ENCODE measurements at regions not wholly inside any gene's neighbourhood (a gene's known extent, or its start where the extent isn't known, plus 50 kb on each side); places are given as distances from the start of the nearest gene placed in this dataset.
"Not testable (repeated sequence)": the region's sequence is repeated elsewhere in the genome, so short reads cannot be mapped to it uniquely, and the experiment has no call there.

DNA sequence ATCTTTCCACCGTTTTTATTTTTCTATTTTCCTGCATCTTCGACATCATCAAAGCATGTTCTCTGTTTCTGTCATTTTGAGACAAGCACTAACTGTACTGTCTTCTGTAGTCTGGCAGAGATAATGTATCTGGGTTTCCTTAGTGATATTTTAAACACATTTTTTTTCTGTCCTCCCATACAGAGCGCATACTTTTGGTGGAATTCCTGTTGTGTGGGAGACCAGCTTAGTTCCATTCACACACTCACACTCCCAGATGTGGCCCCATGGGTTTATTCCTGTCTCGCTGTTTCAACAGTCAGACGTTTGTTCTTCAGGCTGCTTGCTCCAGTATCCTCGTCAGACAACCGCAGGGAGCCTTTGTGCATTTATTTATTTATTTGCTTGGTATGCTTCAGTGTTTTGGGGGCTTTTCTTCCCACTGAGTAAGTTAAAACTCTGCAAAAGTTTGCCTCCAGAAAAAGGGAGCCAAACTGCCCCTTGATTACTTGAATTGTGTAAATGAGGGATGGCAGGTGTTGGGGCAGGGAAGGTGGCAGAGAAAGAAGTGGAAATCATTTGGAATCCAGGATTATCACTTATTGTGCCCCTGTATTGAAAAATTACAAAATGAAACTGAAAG lies 456.8 kb upstream of the KLF6 start:
- FAIRE-seq, result no peak
- TF ChIP-seq PAX5 (IDR thresholded peaks at IDR 0.05; ENCODE audit: insufficient read depth, low read length, severe bottlenecking), result no peak
- TF ChIP-seq TAF1 (IDR thresholded peaks at IDR 0.05; ENCODE audit: low read depth, low read length), result no peak
- DNase-seq (ENCODE audit: insufficient read length, low spot score), result no peak

DNA sequence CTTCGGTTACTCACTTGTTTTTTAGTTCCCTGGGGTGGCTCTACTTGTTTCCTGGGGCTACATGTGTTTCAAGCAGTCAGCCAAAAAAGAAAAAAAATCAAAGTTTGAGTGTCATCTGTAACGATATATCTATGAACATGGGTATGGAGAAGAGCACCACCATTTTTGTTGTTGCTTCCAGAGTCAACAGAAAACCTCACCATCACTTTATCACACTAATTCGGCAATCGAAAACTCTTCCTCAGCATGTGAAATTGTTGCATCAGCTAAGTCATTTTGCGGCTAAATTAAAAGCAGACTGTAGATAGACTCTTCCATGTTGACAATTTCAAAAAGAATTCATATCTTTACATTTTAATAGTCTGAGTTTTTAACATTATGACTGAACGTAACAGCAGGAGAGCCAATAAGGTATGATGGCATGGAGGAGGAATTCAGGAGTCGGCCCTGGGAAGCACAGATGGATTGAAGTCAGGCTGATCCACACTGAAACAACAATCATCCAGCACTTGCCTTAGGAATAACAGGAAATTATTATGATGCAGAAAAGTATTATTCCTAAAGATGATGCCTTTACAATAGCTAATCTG lies 455.7 kb upstream of the KLF6 start:
- TF ChIP-seq POLR2AphosphoS5 (IDR thresholded peaks at IDR 0.05; ENCODE audit: low read depth, low read length) (no peak), PAX5 (IDR thresholded peaks at IDR 0.05; ENCODE audit: insufficient read depth, low read length, severe bottlenecking) (no peak), TAF1 (IDR thresholded peaks at IDR 0.05; ENCODE audit: low read depth, low read length) (no peak), POU2F2 (IDR thresholded peaks at IDR 0.05; ENCODE audit: low read depth, low read length) (no peak), POLR2A (IDR thresholded peaks at IDR 0.05; ENCODE audit: low read depth, low read length) (no peak), SPI1 (IDR thresholded peaks at IDR 0.05; ENCODE audit: low read depth, low read length) (no peak)
- DNase-seq (ENCODE audit: insufficient read length, low spot score) (no peak), FAIRE-seq (no peak)

DNA sequence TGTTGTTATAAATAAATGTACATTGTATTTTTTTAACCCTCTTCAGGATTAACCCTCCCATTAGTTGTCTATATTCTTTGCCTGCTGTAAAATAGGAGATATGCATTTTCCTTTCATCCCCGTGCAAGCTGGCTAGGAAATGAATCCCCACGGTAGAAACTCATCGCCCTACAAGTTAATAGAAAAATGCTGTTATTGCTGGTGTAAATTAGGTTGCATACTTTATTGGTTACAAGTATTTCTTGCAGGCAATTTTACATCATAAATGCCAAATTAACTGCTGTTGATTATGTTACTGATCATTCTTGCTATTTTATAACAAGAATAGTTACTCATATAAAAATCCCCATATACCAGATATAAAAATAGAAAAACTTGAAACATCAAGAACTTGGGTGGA lies 454.2 kb upstream of the KLF6 start:
- FAIRE-seq (no peak), DNase-seq (ENCODE audit: insufficient read length, low spot score) (no peak)
- TF ChIP-seq PAX5 (IDR thresholded peaks at IDR 0.05; ENCODE audit: insufficient read depth, low read length, severe bottlenecking) (no peak), POU2F2 (IDR thresholded peaks at IDR 0.05; ENCODE audit: low read depth, low read length) (no peak), TAF1 (IDR thresholded peaks at IDR 0.05; ENCODE audit: low read depth, low read length) (no peak), SPI1 (IDR thresholded peaks at IDR 0.05; ENCODE audit: low read depth, low read length) (no peak), POLR2A (IDR thresholded peaks at IDR 0.05; ENCODE audit: low read depth, low read length) (no peak), POLR2AphosphoS5 (IDR thresholded peaks at IDR 0.05; ENCODE audit: low read depth, low read length) (no peak)

DNA sequence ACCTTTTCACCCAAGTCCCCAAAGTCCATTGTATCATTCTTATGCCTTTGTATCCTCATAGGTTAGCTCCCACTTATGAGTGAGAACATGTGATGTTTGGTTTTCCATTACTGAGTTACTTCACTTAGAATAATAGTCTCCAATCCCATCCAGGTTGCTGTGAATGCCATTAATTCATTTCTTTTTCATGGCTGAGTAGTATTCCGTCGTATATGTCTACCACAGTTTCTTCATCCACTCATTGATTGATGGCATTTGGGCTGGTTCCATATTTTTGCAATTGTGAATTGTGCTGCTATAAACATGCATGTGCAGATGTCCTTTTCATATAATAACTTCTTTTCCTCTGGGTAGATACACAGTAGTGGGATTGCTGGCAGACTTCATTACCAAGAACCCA lies 451.9 kb upstream of the KLF6 start:
- not testable (repeated sequence) for FAIRE-seq; DNase-seq (ENCODE audit: insufficient read length, low spot score)

DNA sequence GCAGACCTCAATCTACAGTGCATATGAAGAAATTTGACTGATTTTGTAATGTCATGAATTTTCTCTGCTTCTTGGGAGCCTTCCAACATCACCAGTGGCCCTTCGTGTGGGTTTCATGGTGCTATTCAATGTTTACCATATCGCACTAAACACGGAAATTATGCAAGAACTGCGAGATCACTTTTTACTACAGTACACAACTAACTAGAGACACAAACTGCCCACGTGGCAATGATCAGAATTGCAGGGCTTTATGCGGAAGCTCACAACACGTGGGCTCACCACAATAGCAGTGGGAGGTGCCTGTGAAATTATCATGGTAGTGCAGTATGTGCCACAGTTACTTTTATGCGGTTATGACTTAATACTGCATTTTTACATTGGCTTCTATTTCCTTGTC lies 449.7 kb upstream of the KLF6 start:
- no peak for FAIRE-seq
- DNase-seq (ENCODE audit: insufficient read length, low spot score), result no peak
- TF ChIP-seq PAX5 (IDR thresholded peaks at IDR 0.05; ENCODE audit: insufficient read depth, low read length, severe bottlenecking) (no peak), POU2F2 (IDR thresholded peaks at IDR 0.05; ENCODE audit: low read depth, low read length) (no peak), POLR2A (IDR thresholded peaks at IDR 0.05; ENCODE audit: low read depth, low read length) (no peak), SPI1 (IDR thresholded peaks at IDR 0.05; ENCODE audit: low read depth, low read length) (no peak), POLR2AphosphoS5 (IDR thresholded peaks at IDR 0.05; ENCODE audit: low read depth, low read length) (no peak), TAF1 (IDR thresholded peaks at IDR 0.05; ENCODE audit: low read depth, low read length) (no peak)

DNA sequence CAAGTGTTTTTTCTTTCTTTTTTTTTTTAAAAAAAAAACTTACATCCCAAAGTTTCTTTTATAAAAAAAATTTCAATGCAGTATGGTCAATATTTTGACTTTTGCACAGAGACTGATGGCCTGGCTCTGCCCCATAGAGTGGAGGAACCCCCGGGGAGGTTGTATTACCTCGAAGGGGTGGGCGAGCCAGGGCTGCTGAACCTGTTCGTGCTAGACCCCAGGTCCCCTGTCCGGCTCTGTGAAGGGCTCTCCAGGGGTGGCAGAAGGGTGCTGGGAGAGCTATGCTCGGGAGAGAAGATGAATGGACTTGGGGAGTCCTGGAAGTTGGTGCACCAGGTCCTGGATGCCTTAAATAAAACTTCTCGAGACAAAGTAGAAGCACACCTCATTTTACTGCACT lies 446.4 kb upstream of the KLF6 start:
- no peak for DNase-seq (ENCODE audit: insufficient read length, low spot score)
- no peak for TF ChIP-seq PAX5 (IDR thresholded peaks at IDR 0.05; ENCODE audit: insufficient read depth, low read length, severe bottlenecking)
- TF ChIP-seq POLR2A (IDR thresholded peaks at IDR 0.05; ENCODE audit: low read depth, low read length), result no peak
- TF ChIP-seq POU2F2 (IDR thresholded peaks at IDR 0.05; ENCODE audit: low read depth, low read length), result no peak
- TF ChIP-seq TAF1 (IDR thresholded peaks at IDR 0.05; ENCODE audit: low read depth, low read length), result no peak
- no peak for TF ChIP-seq SPI1 (IDR thresholded peaks at IDR 0.05; ENCODE audit: low read depth, low read length)
- TF ChIP-seq POLR2AphosphoS5 (IDR thresholded peaks at IDR 0.05; ENCODE audit: low read depth, low read length), result no peak

DNA sequence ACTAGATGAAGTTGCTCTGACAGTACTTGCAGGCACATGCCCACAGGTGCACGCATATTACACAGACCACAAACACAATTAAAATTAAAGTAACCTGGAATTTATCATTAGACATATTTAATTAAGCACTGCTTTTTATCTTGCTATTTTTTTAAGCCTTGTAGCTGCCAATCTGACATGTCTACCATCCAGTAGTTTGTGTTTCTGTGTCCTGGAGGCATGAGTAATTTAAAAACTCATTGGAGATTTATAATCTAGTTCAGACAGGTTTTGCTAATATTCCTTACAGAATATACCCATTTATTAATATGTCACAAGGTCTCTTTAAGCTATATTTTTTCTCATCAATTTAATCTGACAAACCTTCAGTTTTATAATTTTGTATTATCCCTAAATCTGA lies 445.0 kb upstream of the KLF6 start:
- FAIRE-seq, result no peak

More for the DNA sequence above, 446.4 kb upstream of the KLF6 start:
- no peak for FAIRE-seq

DNA sequence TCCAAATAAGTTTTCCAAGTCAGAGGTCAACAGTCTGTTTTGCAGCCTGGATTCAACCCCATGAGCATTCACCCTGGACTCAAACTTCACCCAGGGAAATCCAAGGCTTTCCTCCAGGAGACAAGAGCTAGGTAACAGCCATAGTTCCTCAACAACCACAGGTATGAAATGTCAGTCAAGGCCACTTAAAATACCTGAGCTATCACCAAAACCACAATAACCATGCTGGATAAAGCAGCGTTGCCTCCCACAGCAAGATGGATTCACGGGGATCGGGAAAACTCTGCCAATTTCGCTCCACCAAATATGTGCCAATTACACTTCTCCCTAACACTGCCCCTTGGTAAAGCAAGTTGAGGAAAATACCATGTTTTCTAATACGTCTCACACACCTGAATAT lies 444.1 kb upstream of the KLF6 start:
- TF ChIP-seq PAX5 (IDR thresholded peaks at IDR 0.05; ENCODE audit: insufficient read depth, low read length, severe bottlenecking), result no peak
- TF ChIP-seq SPI1 (IDR thresholded peaks at IDR 0.05; ENCODE audit: low read depth, low read length), result no peak
- no peak for TF ChIP-seq POU2F2 (IDR thresholded peaks at IDR 0.05; ENCODE audit: low read depth, low read length)
- TF ChIP-seq POLR2A (IDR thresholded peaks at IDR 0.05; ENCODE audit: low read depth, low read length), result no peak
- TF ChIP-seq POLR2AphosphoS5 (IDR thresholded peaks at IDR 0.05; ENCODE audit: low read depth, low read length), result no peak
- no peak for TF ChIP-seq TAF1 (IDR thresholded peaks at IDR 0.05; ENCODE audit: low read depth, low read length)
- FAIRE-seq (no peak), DNase-seq (ENCODE audit: insufficient read length, low spot score) (no peak)

More for the DNA sequence above, 445.0 kb upstream of the KLF6 start:
- no peak for TF ChIP-seq SPI1 (IDR thresholded peaks at IDR 0.05; ENCODE audit: low read depth, low read length)
- TF ChIP-seq POLR2AphosphoS5 (IDR thresholded peaks at IDR 0.05; ENCODE audit: low read depth, low read length), result no peak
- no peak for TF ChIP-seq PAX5 (IDR thresholded peaks at IDR 0.05; ENCODE audit: insufficient read depth, low read length, severe bottlenecking)
- no peak for TF ChIP-seq POU2F2 (IDR thresholded peaks at IDR 0.05; ENCODE audit: low read depth, low read length)
- no peak for TF ChIP-seq POLR2A (IDR thresholded peaks at IDR 0.05; ENCODE audit: low read depth, low read length)
- TF ChIP-seq TAF1 (IDR thresholded peaks at IDR 0.05; ENCODE audit: low read depth, low read length), result no peak
- DNase-seq (ENCODE audit: insufficient read length, low spot score), result no peak

DNA sequence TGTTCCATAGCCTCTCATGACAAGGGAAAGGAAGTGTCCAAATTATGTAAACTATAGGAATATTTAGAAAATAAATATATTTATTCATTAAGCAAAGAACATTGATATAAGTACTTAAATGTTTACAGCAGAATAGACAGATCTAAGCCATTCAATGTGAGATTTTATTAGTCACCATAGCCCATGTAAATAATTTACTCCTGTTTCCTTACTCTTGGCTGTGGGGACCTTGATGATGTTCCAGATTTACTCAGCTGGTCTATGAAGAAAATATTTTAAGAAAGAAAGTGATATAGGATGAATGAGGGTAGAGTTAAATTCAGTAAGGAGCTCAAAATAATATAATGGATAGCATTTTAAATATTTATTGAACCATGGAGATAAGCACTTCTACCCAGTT lies 442.6 kb upstream of the KLF6 start:
- TF ChIP-seq SPI1 (IDR thresholded peaks at IDR 0.05; ENCODE audit: low read depth, low read length) (no peak), PAX5 (IDR thresholded peaks at IDR 0.05; ENCODE audit: insufficient read depth, low read length, severe bottlenecking) (no peak), POLR2A (IDR thresholded peaks at IDR 0.05; ENCODE audit: low read depth, low read length) (no peak), POLR2AphosphoS5 (IDR thresholded peaks at IDR 0.05; ENCODE audit: low read depth, low read length) (no peak), TAF1 (IDR thresholded peaks at IDR 0.05; ENCODE audit: low read depth, low read length) (no peak), POU2F2 (IDR thresholded peaks at IDR 0.05; ENCODE audit: low read depth, low read length) (no peak)
- FAIRE-seq, result no peak
- DNase-seq (ENCODE audit: insufficient read length, low spot score), result no peak

DNA sequence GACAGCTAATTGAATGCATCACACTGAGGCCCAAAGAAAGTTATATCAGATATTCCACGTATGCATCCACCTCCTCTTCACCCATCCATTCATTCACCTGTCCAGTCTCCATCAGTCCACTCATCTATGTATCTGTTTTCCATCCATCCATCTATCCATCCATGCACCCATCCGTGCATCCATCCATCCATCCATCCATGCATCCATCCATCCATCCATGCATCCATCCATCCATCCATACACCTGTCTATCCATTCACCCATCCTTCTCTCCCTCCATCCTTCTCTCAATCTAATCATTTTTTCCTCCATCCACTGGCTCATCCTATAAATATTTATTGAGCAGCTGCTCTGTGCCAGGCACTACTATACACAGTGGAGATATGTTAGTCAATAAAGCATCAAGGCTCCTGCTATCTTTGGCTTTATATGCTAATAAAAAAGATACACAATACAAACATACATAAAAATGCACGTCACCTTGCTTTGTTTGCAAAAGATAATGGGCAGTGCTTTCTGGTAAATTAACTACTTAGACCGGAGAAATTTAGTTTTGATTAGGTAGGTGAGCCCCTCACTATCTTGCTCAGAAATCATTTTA lies 442.0 kb upstream of the KLF6 start:
- FAIRE-seq (no peak), DNase-seq (ENCODE audit: insufficient read length, low spot score) (no peak)
- no peak for TF ChIP-seq POLR2AphosphoS5 (IDR thresholded peaks at IDR 0.05; ENCODE audit: low read depth, low read length)
- no peak for TF ChIP-seq POU2F2 (IDR thresholded peaks at IDR 0.05; ENCODE audit: low read depth, low read length)
- no peak for TF ChIP-seq POLR2A (IDR thresholded peaks at IDR 0.05; ENCODE audit: low read depth, low read length)
- no peak for TF ChIP-seq PAX5 (IDR thresholded peaks at IDR 0.05; ENCODE audit: insufficient read depth, low read length, severe bottlenecking)
- TF ChIP-seq TAF1 (IDR thresholded peaks at IDR 0.05; ENCODE audit: low read depth, low read length), result no peak
- no peak for TF ChIP-seq SPI1 (IDR thresholded peaks at IDR 0.05; ENCODE audit: low read depth, low read length)
